ENCODE measurements at regions not wholly inside any gene's neighbourhood (a gene's known extent, or its start where the extent isn't known, plus 50 kb on each side); places are given as distances from the start of the nearest gene placed in this dataset.

DNA sequence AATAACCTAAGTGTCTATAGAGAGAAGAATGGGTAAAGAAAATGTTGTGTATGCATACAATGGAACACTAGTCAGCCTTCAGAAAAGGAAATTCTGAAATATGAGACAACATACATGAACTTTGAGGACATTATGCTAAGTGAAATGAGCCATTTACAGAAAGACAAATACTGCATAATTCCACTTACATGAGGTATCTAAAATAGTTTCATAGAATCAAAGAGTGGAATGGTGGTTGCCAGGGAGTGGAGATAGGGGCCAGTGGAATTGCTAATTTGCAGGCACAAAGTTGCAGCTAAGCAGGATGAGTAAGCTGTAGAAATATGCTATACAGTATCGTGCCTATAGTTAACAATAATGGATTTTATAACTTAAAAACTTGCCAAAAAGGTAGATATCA lies 779.6 kb upstream of the ARPP21 start:
- no peak for TF ChIP-seq CTCF (conservative IDR thresholded peaks at IDR 0.05; ENCODE audit: low read depth, low read length)
- H3K4me3 ChIP-seq (ENCODE audit: low read depth, low read length) = no peak overlapping the region
- peak; percentile 48 for DNase-seq (ENCODE audit: low read depth)

GRCh38 chr3:34862456-34862855 lies 776.9 kb upstream of the ARPP21 start:
- no peak overlapping the region for H3K4me3 ChIP-seq (ENCODE audit: low read depth, low read length)
- no peak for DNase-seq (ENCODE audit: low read depth)
- no peak for TF ChIP-seq CTCF (conservative IDR thresholded peaks at IDR 0.05; ENCODE audit: low read depth, low read length)

GRCh38 chr3:34863485-34863884 lies 775.8 kb upstream of the ARPP21 start:
- no peak for DNase-seq (ENCODE audit: low read depth)
- TF ChIP-seq CTCF (conservative IDR thresholded peaks at IDR 0.05; ENCODE audit: low read depth, low read length) = no peak
- no peak overlapping the region for H3K4me3 ChIP-seq (ENCODE audit: low read depth, low read length)

GRCh38 chr3:34864011-34864410 lies 775.3 kb upstream of the ARPP21 start:
- peak; percentile 36 for DNase-seq (ENCODE audit: low read depth)
- no peak overlapping the region for H3K4me3 ChIP-seq (ENCODE audit: low read depth, low read length)
- TF ChIP-seq CTCF (conservative IDR thresholded peaks at IDR 0.05; ENCODE audit: low read depth, low read length) = no peak

- no peak overlapping the region for H3K4me3 ChIP-seq (ENCODE audit: low read depth, low read length)
- TF ChIP-seq CTCF (conservative IDR thresholded peaks at IDR 0.05; ENCODE audit: low read depth, low read length) = no peak
- no peak for DNase-seq (ENCODE audit: low read depth)
Observed at GRCh38 chr3:34865346-34865745, 774.0 kb upstream of the ARPP21 start.

GRCh38 chr3:34868935-34869334 lies 770.4 kb upstream of the ARPP21 start:
- no peak for TF ChIP-seq CTCF (conservative IDR thresholded peaks at IDR 0.05; ENCODE audit: low read depth, low read length)
- H3K4me3 ChIP-seq (ENCODE audit: low read depth, low read length) = no peak overlapping the region
- no peak for DNase-seq (ENCODE audit: low read depth)

DNA sequence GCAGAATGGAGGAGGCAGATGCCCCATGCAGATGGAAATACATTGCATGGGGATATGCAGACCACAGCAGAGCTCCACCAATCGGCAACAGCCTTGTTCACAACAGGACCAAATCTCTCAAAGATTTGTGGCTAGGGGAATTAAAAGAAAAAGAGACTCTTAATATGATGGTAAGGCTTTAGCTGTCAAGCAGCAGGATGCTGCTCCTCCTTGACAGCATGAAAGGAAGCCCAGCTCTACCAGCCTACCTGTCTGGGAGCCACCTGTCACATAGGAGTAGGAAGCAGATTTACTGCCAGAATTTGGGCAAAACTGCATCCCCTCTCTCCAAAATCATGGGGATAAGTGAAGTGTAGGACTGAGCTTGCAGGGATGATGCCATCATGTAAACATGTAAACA lies 769.6 kb upstream of the ARPP21 start:
- no peak overlapping the region for H3K4me3 ChIP-seq (ENCODE audit: low read depth, low read length)
- no peak for TF ChIP-seq CTCF (conservative IDR thresholded peaks at IDR 0.05; ENCODE audit: low read depth, low read length)
- DNase-seq (ENCODE audit: low read depth) = no peak

Measured in choroid plexus epithelial cell (primary cell).